ENCODE measurements at regions not wholly inside any gene's neighbourhood (a gene's known extent, or its start where the extent isn't known, plus 50 kb on each side); places are given as distances from the start of the nearest gene placed in this dataset.

DNA sequence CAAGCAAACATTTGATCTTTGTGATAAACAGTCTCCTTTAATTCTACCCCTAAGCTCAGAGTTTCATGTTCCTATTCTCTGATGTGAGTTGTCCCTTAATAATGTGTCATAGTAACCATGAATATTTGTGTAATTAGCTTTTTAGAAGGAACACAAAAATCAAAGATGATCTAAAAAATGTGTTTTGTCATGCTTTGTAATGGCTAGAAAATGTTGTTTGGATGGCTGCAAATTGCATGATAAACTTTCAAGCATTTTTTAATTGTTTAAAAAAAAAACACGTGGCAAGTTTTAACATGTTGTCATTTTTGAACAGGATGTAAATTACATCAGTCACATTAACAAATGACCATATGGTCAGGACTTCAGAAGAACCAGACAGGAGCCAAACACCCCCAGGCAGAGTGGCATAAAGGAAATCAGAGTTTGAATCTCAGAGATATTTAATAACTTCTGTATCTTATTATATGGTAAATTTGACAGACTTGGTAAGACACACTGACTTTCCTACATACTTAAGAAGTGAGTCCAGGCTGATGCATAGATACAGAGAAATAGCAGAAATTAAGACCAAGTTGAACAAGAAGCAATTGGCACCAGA is 223.9 kb upstream of the VEGFC start:
- no peak for DNase-seq (ENCODE audit: low spot score)
- in situ Hi-C loops (cut with HindIII; ENCODE audit: low sequenced_read_pairs) = no loop called here

DNA sequence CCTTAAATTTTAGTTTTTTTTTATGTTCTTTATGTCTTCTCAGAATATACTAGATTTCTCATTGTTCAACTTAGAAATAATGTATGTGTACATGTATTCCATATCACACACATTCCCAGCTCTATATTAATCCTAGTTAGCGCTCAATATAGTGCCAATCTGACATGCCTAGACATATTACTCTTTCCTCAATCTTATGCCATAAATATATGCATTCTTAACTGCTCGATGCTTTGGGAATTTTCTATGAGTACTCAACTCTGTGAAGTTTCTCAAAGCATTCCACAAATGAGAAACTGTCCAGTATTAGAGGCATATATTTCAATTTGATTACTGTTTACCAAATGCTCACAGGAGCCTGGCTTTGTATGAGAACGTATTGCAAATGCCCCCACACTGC is 231.2 kb upstream of the VEGFC start:
- in situ Hi-C loops (cut with HindIII; ENCODE audit: low sequenced_read_pairs) = no loop called here
- no peak for DNase-seq (ENCODE audit: low spot score)

DNA sequence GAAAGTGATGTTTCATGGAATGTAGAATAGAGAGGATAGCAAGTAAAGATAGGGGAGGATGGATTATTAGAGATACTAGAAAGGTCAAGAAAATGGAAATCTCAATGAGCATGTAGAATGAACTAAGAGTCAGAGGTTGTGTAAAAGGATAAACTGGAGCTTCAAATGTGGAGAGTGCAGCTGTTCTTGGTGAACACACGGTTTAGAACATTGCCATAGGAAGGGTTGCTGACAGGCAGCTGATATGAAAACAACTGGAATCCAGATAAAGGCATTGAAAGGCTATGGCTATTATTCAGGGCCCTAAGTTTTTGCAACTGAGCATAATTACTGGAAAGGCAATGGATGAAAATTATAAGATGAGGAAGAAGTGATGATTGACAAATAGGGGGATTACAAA is 239.6 kb upstream of the VEGFC start:
- DNase-seq (ENCODE audit: low spot score) = no peak
- in situ Hi-C loops (cut with HindIII; ENCODE audit: low sequenced_read_pairs) = no loop called here

DNA sequence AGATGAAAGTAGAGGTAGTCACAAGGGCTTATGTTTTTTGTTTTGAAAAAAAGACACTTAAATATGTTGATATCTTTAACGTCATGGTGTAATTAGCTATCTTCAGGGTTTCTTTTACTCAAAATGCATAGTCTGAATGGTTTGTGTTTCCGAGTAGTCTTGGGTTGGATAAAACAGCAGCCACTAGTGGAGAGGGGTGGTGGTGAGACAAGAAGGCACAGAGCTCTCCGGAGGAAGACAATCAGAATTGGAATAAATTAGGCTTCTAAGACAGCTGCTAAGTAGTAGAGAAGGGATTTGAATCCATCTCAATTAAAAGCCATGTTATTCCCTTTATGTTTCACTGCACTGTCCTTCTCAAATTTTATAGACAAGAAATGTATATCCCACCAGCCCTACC is 240.4 kb upstream of the VEGFC start:
- in situ Hi-C loops (cut with HindIII; ENCODE audit: low sequenced_read_pairs) = no loop called here

DNA sequence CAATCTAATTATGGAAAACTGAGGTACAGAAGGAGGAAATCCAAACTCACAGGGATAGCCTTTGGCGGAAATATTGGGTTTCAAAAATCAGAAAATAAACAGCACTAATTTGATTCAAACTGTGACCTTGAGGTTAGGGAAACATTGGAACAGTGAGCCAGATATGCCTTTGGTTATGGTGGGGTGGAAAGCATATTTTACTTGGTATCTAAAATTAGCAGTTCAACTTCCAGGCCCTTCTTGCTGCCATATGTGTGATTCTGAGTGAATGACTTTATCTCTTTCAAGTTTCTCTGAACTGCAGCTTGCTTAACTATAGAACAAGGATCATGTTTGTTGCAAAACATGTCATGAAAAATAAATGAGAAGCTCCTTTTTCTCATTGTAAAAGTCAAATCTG is 240.9 kb upstream of the VEGFC start:
- in situ Hi-C loops (cut with HindIII; ENCODE audit: low sequenced_read_pairs) = no loop called here
- no peak for DNase-seq (ENCODE audit: low spot score)

More for the DNA sequence above, 240.4 kb upstream of the VEGFC start:
- no peak for DNase-seq (ENCODE audit: low spot score)

DNA sequence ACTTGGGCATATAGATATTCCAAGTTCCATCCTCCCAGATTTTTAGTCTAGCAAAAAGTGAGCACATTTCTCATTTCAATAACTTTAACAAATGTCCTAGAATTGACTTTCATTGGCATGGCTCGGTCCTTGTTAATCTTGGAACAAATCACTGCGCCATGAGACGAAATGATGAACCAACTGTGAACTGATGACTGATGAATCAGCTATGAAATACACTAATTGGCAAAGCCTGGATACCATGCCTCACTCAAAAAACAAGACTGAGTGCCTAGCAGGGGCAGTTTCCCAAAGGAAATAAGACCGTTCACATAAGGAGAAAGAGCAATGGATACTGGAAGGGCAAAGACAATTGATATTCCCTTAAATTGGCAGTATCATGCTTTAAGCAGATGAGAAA is 248.6 kb upstream of the VEGFC start:
- in situ Hi-C loops (cut with HindIII; ENCODE audit: low sequenced_read_pairs) = no loop called here
- no peak for DNase-seq (ENCODE audit: low spot score)

DNA sequence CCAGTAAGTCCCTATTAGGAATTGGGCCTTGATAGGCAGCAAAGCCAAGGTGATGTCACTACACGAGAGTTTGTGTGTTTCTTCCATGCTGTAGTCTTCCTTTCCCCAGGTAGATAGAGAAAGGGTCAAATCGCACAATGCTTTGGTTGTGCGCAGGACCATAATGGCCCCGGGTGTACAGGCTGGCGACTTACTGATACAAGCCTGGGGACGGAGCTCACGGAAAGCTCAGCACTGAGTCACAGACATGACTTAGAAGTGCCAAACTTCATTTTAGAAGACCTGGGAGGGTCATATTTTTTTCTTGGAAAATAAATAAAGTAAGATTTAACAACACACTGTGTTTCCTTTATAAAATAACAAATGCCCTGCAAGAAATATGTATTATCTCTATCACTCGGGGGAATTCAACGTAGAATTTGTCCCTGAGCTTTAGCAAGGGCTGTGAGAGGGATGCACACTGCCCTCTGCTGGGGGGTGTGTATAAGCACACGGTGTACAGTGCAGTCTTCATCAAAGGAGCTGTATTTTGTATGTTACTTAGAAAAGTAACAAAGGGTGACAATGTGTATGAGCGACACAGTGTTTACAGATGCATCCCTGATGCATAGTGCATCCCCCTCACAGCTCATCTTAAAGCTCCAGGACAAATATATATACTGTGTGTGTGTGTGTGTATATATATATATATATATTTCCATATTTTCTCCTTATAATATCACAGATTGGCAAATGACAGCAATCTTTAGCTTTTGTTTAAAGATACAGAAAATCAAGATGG is 254.5 kb upstream of the VEGFC start:
- in situ Hi-C loops (cut with HindIII; ENCODE audit: low sequenced_read_pairs) = no loop called here
- DNase-seq (ENCODE audit: low spot score) = peak; percentile 37

DNA sequence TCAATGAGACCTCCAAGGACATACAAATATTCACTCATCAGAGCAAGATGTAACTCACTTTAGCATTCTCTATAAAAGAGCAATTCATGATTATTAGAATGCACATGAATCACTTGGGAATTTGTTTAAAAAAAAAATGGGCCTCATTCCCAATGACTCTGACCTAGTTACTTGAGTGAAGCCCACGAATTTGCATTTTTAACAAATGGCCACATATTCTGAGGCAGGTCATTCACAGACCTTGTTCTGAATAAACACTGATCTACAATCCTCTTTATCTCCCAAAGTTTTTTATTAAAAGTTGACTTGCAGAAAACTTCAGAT is 255.1 kb upstream of the VEGFC start:
- in situ Hi-C loops (cut with HindIII; ENCODE audit: low sequenced_read_pairs) = no loop called here
- DNase-seq (ENCODE audit: low spot score) = peak; percentile 37

DNA sequence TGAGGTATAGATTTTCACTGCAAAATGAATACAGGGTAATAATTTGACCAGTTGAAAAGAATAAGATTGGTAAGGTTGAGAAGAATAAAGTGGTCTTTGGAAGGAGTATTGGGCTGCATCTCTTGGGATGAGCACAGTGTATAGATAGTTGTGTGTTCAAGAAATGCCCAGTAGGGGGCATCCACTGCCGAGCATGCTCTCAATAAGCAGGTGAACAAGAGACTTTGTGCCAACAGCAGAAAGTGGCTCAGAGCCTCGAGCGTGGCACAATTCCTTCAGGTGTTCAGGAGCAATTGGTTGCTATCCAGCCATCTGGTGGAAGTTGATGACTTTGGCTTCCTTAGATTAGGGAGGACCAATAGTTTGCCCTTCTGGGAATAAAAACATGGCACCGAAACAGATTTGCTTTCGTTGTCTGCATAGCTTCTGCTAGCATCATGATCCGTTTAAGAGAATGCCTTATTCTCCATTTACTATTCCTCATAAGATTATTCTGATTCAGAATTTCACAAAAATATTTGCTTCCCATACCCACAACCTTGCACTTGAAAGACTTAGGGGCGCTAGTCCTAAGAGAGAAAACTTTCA is 258.1 kb upstream of the NEIL3 start:
- in situ Hi-C loops (cut with HindIII; ENCODE audit: low sequenced_read_pairs) = no loop called here
- DNase-seq (ENCODE audit: low spot score) = peak; percentile 60

DNA sequence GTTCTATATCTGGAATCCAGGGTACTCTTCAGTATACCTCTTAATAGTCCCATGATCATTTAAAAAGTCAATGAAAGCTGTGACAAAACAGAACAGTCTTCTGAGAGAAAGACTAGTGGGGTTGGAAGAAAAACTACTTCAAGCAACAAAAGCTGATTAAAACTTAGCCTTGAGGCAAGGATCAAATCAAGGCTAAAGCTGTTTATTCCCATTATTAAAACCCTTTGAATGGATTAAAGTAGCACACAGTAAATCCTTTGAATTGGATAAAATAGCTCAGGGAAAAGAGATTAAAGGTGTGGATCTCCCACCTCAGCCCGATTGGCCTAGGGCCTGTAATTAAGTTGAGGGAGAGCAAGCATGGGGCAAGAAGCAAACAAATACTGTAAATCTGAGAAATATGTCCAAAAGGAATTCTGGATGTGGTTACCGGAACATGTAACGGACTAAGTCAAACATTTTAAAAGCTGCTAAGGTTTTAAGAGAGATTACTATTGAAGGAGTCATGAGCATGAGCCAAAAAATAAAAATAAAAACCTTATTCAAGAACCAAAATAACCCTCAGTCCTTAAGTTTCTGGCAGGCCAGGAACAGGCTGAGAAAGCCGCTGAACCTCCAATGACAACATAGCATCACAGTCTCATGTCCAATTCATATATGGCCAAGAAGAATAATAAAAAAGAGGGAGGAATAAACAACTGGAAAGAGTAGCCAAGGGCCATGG is 257.3 kb upstream of the NEIL3 start:
- DNase-seq (ENCODE audit: low spot score) = no peak
- in situ Hi-C loops (cut with HindIII; ENCODE audit: low sequenced_read_pairs) = no loop called here

DNA sequence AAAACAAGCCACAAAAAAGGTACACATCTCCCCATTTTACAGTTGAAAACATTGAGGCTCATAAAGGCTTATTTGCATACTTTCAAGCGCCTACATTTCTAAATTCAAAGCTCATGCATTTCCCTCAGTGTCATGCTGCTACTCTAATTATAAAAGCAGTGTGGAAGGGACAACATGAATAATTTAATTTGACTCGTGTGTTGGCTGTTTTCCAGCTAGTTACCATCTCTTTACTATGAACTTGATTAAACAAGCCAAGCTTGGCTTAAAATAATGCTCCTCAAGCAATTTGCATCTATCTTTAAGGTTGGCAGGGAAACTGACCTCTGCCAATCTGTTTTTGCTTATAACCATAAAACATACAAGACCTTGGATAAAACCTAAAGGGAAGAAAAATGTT is 252.5 kb upstream of the NEIL3 start:
- DNase-seq (ENCODE audit: low spot score) = peak; percentile 78
- in situ Hi-C loops (cut with HindIII; ENCODE audit: low sequenced_read_pairs) = no loop called here

DNA sequence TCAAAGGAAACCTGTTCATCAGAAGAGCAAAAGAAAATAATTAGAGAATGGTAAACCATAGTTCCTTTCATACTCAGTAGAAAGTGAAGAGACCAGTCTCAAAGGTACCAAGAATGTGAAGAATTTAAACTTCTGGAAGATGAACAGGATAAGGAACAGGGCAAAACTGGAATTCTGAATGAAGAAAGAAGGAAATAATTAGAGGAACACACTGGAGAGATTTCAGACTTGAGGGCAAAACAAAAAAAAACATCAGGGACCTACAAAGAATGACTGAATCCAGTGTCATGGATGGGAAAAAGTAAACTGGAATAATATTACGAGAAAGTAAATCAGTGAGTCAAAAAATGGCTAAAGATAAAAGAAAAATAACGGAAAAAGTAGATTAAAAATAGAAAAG is 245.6 kb upstream of the NEIL3 start:
- DNase-seq (ENCODE audit: low spot score) = no peak
- in situ Hi-C loops (cut with HindIII; ENCODE audit: low sequenced_read_pairs) = no loop called here

DNA sequence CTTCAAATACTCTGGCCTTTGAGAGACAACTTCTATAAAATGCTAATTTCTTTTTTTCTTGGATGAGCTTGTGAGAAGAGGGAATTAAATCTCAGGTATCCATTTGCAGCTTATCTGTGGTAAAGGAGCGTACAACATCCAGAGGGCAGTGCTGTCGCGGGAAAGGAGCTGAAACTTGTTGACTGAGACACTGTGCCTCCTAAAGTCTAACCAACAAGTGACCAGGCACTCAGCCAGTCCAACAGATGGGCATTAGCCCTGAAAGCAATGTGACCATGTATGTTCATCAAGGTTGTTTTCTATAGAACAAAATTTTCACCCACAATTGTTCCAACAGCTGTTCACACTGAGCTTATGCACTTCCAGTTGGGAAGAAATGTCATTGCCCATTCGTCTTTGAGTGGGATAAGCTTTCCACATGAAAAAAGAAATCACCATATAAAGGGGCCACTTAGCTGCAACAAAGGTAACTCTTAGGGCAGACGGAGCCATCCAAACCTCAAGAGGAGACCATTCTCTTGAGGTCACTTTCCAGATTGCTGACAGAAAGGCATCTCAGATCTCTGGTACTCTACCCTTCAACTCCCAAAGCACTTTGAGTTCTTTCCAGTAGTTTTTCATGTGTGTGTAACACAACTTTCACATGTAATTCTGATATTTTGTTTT is 244.8 kb upstream of the NEIL3 start:
- peak; percentile 89 for DNase-seq (ENCODE audit: low spot score)

DNA sequence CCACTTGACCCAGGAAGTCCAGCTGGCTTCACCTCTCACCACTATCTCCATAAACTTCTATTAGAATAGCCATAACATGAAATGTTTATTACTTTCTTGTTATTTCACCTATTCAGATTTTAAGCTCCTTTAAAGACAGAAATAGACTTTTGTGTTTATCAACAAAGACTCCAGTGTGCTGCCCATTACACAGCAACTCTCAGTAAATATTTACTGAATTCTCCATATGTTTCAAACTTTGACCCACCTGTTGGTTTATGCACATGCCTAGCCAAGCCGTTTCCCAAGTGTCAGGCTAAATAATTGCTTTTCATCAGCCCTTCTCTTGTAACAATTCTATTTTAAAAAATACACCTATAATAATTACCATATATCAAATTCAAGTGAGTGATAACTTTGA is 242.9 kb upstream of the NEIL3 start:
- no peak for DNase-seq (ENCODE audit: low spot score)
- in situ Hi-C loops (cut with HindIII; ENCODE audit: low sequenced_read_pairs) = no loop called here

More for the DNA sequence above, 244.8 kb upstream of the NEIL3 start:
- in situ Hi-C loops (cut with HindIII; ENCODE audit: low sequenced_read_pairs) = no loop called here

DNA sequence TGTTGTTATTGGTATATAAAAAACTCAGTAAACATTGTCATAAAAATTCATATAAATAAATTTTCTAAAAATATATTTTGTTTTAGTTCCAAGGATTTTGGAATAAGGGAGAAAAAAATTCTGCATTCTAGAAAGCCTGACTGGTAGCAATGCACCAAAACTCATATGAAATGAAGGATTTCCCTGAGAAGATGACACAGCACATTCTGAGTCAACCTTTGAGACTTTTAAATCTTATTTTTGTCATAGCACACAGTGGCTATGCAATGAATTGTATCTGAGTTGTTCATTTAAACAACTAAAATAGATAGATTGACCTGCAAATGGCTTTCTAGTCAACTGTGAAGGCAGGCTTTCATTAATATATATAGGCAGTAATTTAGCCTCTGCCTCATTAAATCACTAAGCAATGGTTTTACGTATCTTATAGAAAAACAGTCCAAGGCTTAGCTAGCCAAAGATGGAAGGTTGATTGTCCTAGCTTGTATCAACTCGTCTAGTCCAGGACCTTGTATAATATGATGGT is 239.1 kb upstream of the NEIL3 start:
- in situ Hi-C loops (cut with HindIII; ENCODE audit: low sequenced_read_pairs) = no loop called here
- DNase-seq (ENCODE audit: low spot score) = no peak

DNA sequence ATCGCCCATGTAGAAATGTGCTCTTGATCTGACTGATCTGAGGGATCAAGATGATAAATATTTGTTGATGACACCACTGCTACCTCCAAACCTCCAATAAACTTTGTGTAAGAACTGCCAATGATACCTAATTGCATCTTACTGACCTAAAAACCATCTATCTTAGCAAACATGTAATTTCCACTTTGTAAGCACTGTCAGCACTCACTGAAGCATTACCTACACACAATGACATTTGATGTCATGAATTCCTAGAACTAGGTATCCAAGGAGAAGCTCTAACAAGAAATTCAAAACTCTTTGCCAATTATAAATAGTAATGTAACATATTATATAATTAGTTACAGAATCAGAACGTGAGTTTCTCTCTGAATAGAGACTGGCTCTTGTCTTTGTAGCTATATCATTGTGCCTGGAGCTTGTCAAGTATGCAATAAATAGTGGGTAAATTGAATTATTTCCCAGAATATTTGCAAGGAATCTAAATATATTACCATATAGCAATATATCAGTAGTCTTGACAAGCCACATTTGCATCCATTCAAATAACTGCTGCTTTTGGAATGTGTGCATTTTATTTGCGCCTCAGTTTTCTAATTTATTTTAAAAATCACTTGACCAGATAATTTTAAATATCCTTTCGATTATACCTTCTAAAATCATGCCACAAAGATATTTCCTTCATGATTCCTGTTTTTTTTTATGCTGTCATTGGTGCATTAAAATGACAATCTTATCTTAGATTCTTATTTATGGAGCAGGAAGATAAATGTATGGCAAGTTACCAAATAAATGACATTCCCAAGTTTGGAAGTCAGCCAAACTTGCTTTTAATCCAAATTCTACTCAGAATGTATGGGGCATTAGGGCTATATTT is 232.3 kb upstream of the NEIL3 start:
- DNase-seq (ENCODE audit: low spot score) = no peak

DNA sequence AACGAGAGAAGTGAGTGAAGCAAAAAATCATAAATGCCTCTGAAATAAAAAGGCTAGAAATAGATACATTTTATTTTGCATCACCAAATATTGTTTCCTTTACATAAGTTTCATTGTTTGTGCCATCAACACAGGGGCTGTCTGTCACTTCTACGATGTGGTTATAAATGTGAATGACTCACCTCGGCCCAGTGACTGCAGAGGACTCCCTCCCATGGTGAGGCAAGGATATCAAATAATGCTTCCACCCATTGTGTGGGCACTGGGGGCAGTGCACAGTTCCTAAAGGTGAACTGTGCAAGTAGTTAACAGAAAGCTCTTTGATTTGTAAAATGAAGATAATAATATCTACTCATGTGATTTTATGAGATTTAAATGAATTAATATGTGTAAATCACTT is 230.3 kb upstream of the NEIL3 start:
- in situ Hi-C loops (cut with HindIII; ENCODE audit: low sequenced_read_pairs) = no loop called here

More for the DNA sequence above, 232.3 kb upstream of the NEIL3 start:
- in situ Hi-C loops (cut with HindIII; ENCODE audit: low sequenced_read_pairs) = no loop called here

DNA sequence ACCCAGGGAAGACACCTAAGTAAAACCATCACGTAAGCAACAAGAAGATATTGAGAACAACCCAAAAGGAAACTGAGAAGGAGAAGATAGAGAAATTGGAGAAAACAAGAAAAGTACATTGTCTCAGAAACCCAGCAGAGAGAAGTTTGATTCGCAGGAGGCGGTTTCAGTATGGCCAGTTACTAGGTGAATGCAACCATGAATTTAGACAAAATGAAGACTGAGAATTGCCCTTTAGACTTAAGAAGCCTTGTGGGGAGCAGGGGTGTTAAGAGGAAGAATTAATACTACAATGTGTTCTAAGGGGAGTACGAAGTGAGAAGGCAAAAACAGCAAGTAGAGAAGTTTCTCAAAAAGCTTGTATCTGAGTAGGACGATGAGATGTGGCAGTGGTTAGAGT is 229.3 kb upstream of the NEIL3 start:
- DNase-seq (ENCODE audit: low spot score) = no peak

More for the DNA sequence above, 230.3 kb upstream of the NEIL3 start:
- no peak for DNase-seq (ENCODE audit: low spot score)

DNA sequence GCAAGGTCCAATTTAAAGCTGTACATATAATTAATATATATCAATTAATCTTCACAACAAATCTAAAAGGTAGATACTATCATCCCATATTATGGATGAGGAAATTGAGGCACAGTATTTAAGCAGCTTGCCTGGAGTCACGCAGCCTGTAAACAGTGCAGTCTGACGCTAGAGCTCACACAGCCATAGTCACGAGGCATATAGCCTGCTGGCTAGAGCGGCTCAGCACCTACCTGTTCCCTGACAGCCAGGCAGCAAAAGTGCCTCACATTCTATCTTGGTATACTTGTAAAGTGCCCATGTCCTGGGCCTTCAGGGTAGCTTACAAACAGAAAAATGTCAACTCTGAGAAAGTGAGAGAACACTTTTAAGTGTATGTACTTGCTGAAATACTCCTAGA is 222.6 kb upstream of the NEIL3 start:
- in situ Hi-C loops (cut with HindIII; ENCODE audit: low sequenced_read_pairs) = no loop called here
- DNase-seq (ENCODE audit: low spot score) = no peak

More for the DNA sequence above, 229.3 kb upstream of the NEIL3 start:
- in situ Hi-C loops (cut with HindIII; ENCODE audit: low sequenced_read_pairs) = no loop called here
